Activated naive CD4-positive, alpha-beta T cell treated with anti-CD3 and anti-CD28 coated beads for 36 hours (primary cell): ENCODE measurements at regions not wholly inside any gene's neighbourhood (a gene's known extent, or its start where the extent isn't known, plus 50 kb on each side); places are given as distances from the start of the nearest gene placed in this dataset.
"Not testable (repeated sequence)": the region's sequence is repeated elsewhere in the genome, so short reads cannot be mapped to it uniquely, and the experiment has no call there.

Source experiments
- CTCF ChIA-PET: fragments of 350-600 bp; sonication (Branson Sonifier 250); formaldehyde crosslinking; loops from one replicate; lab custom pipeline; 2021; ENCODE audit warnings: antibody characterized with exemption; lab: Charles Lee
- DNase-seq: peaks from one replicate; pipeline ENCODE4 v3.0.0-alpha.2; 2020
- H3K27ac Mint-ChIP-seq: one replicate; pipeline ENCODE4 v1.8.0; 2021; ENCODE audit warnings: mild to moderate bottlenecking, mixed read lengths
- H3K27me3 Mint-ChIP-seq: one replicate; pipeline ENCODE4 v1.8.0; 2021; ENCODE audit warnings: low read depth, mixed read lengths
- H3K36me3 Mint-ChIP-seq: one replicate; pipeline ENCODE4 v1.8.0; 2021; ENCODE audit warnings: low read depth, mixed read lengths
- H3K4me1 Mint-ChIP-seq: one replicate; pipeline ENCODE4 v1.8.0; 2021; ENCODE audit warnings: low read depth, mixed read lengths
- H3K4me3 Mint-ChIP-seq: one replicate; pipeline ENCODE4 v1.8.0; 2021; ENCODE audit warnings: mild to moderate bottlenecking, moderate library complexity, mixed read lengths
- H3K9me3 Mint-ChIP-seq: one replicate; pipeline ENCODE4 v1.8.0; 2021; ENCODE audit warnings: mixed read lengths
- intact Hi-C: fragments of 100-400 bp; cut with micrococcal nuclease; formaldehyde crosslinking; loops from one replicate; pipeline ENCODE4 v1.15.1; 2023

- Mint-ChIP-seq H3K36me3 (no peaks in the 10 kb centered on the region), H3K9me3 (peaks cover 11% of the 10 kb centered on the region), H3K4me3 (no peak overlapping the region), H3K27me3 (no peaks in the 10 kb centered on the region), H3K4me1 (no peaks in the 10 kb centered on the region), H3K27ac (no peak overlapping the region)
- intact Hi-C loops, result no loop called here
- CTCF ChIA-PET, result no interaction called here
- DNase-seq, result no peak
These were observed 443.9 kb upstream of the ZNF804A start for GRCh38 chr2:184154438-184154837.

GRCh38 chr2:184155791-184156190, 442.5 kb upstream of the ZNF804A start:
- no peak overlapping the region for H3K4me3 Mint-ChIP-seq
- H3K27me3 Mint-ChIP-seq, result no peaks in the 10 kb centered on the region
- intact Hi-C loops, result no loop called here
- no peak overlapping the region for H3K27ac Mint-ChIP-seq
- DNase-seq, result no peak
- H3K9me3 Mint-ChIP-seq, result peaks cover 3% of the 10 kb centered on the region
- H3K36me3 Mint-ChIP-seq, result no peaks in the 10 kb centered on the region
- CTCF ChIA-PET, result no interaction called here
- no peaks in the 10 kb centered on the region for H3K4me1 Mint-ChIP-seq

- H3K9me3 Mint-ChIP-seq, result peaks cover 2% of the 10 kb centered on the region
- CTCF ChIA-PET, result no interaction called here
- no peak overlapping the region for H3K27ac Mint-ChIP-seq
- H3K27me3 Mint-ChIP-seq, result no peaks in the 10 kb centered on the region
- H3K4me3 Mint-ChIP-seq, result no peak overlapping the region
- intact Hi-C loops, result no loop called here
- H3K4me1 Mint-ChIP-seq, result no peaks in the 10 kb centered on the region
- DNase-seq, result no peak
- no peaks in the 10 kb centered on the region for H3K36me3 Mint-ChIP-seq
These were observed 441.2 kb upstream of the ZNF804A start for GRCh38 chr2:184157141-184157540.

- CTCF ChIA-PET, result no interaction called here
- DNase-seq, result no peak
- intact Hi-C loops, result no loop called here
- no peaks in the 10 kb centered on the region for H3K36me3 Mint-ChIP-seq
- no peak overlapping the region for H3K27ac Mint-ChIP-seq
- H3K4me1 Mint-ChIP-seq, result no peaks in the 10 kb centered on the region
- H3K27me3 Mint-ChIP-seq, result no peaks in the 10 kb centered on the region
- H3K4me3 Mint-ChIP-seq, result no peak overlapping the region
- peaks cover 2% of the 10 kb centered on the region for H3K9me3 Mint-ChIP-seq
These were observed 435.9 kb upstream of the ZNF804A start for GRCh38 chr2:184162426-184162825.

GRCh38 chr2:184168823-184169222, 429.5 kb upstream of the ZNF804A start:
- CTCF ChIA-PET, intact Hi-C loops, H3K27ac Mint-ChIP-seq, H3K27me3 Mint-ChIP-seq, H3K9me3 Mint-ChIP-seq, H3K4me1 Mint-ChIP-seq, H3K36me3 Mint-ChIP-seq, DNase-seq, H3K4me3 Mint-ChIP-seq: not testable (repeated sequence)

GRCh38 chr2:184169366-184169765, 429.0 kb upstream of the ZNF804A start:
- intact Hi-C loops, result no loop called here
- DNase-seq, result no peak
- no peaks in the 10 kb centered on the region for H3K4me1 Mint-ChIP-seq
- no peaks in the 10 kb centered on the region for H3K27me3 Mint-ChIP-seq
- no peaks in the 10 kb centered on the region for H3K36me3 Mint-ChIP-seq
- H3K27ac Mint-ChIP-seq, result no peak overlapping the region
- H3K9me3 Mint-ChIP-seq, result no peaks in the 10 kb centered on the region
- H3K4me3 Mint-ChIP-seq, result no peak overlapping the region
- CTCF ChIA-PET, result no interaction called here

- H3K4me3 Mint-ChIP-seq, result no peak overlapping the region
- intact Hi-C loops, result no loop called here
- H3K36me3 Mint-ChIP-seq, result no peaks in the 10 kb centered on the region
- no peak overlapping the region for H3K27ac Mint-ChIP-seq
- CTCF ChIA-PET, result no interaction called here
- DNase-seq, result no peak
- H3K9me3 Mint-ChIP-seq, result no peaks in the 10 kb centered on the region
- no peaks in the 10 kb centered on the region for H3K27me3 Mint-ChIP-seq
- H3K4me1 Mint-ChIP-seq, result no peaks in the 10 kb centered on the region
These were observed 423.7 kb upstream of the ZNF804A start for GRCh38 chr2:184174493-184175104.

- no peaks in the 10 kb centered on the region for H3K4me1 Mint-ChIP-seq
- CTCF ChIA-PET, result no interaction called here
- DNase-seq, result no peak
- no peak overlapping the region for H3K4me3 Mint-ChIP-seq
- no peaks in the 10 kb centered on the region for H3K36me3 Mint-ChIP-seq
- no peak overlapping the region for H3K27ac Mint-ChIP-seq
- intact Hi-C loops, result no loop called here
- peaks cover under 1% of the 10 kb centered on the region for H3K9me3 Mint-ChIP-seq
- H3K27me3 Mint-ChIP-seq, result no peaks in the 10 kb centered on the region
These were observed 420.1 kb upstream of the ZNF804A start for GRCh38 chr2:184178229-184178628.

- H3K4me3 Mint-ChIP-seq, result no peak overlapping the region
- no peaks in the 10 kb centered on the region for H3K27me3 Mint-ChIP-seq
- DNase-seq, result no peak
- peaks cover 5% of the 10 kb centered on the region for H3K9me3 Mint-ChIP-seq
- CTCF ChIA-PET, result no interaction called here
- H3K4me1 Mint-ChIP-seq, result no peaks in the 10 kb centered on the region
- H3K36me3 Mint-ChIP-seq, result no peaks in the 10 kb centered on the region
- H3K27ac Mint-ChIP-seq, result no peak overlapping the region
- intact Hi-C loops, result no loop called here
These were observed 411.9 kb upstream of the ZNF804A start for GRCh38 chr2:184186436-184186835.

GRCh38 chr2:184187421-184187971, 410.8 kb upstream of the ZNF804A start:
- no peaks in the 10 kb centered on the region for H3K4me1 Mint-ChIP-seq

GRCh38 chr2:184190725-184191124, 407.6 kb upstream of the ZNF804A start:
- no peak for DNase-seq
- Mint-ChIP-seq H3K27ac (no peak overlapping the region), H3K36me3 (no peaks in the 10 kb centered on the region), H3K9me3 (peaks cover 3% of the 10 kb centered on the region), H3K4me3 (no peak overlapping the region), H3K4me1 (no peaks in the 10 kb centered on the region), H3K27me3 (no peaks in the 10 kb centered on the region)
- CTCF ChIA-PET, result no interaction called here
- intact Hi-C loops, result no loop called here

More at GRCh38 chr2:184187421-184187971, 410.8 kb upstream of the ZNF804A start:
- H3K27me3 Mint-ChIP-seq, result no peaks in the 10 kb centered on the region
- CTCF ChIA-PET, result no interaction called here
- H3K27ac Mint-ChIP-seq, result no peak overlapping the region
- intact Hi-C loops, result no loop called here
- DNase-seq, result no peak
- no peak overlapping the region for H3K4me3 Mint-ChIP-seq
- H3K36me3 Mint-ChIP-seq, result no peaks in the 10 kb centered on the region
- peaks cover 5% of the 10 kb centered on the region for H3K9me3 Mint-ChIP-seq

GRCh38 chr2:184192649-184193048, 405.7 kb upstream of the ZNF804A start:
- Mint-ChIP-seq H3K9me3 (no peaks in the 10 kb centered on the region), H3K27me3 (no peaks in the 10 kb centered on the region), H3K4me3 (no peak overlapping the region), H3K4me1 (no peaks in the 10 kb centered on the region), H3K27ac (no peak overlapping the region), H3K36me3 (no peaks in the 10 kb centered on the region)
- intact Hi-C loops, result no loop called here
- CTCF ChIA-PET, result no interaction called here
- no peak for DNase-seq

GRCh38 chr2:184197413-184197812, 400.9 kb upstream of the ZNF804A start:
- no peaks in the 10 kb centered on the region for H3K4me1 Mint-ChIP-seq
- no peaks in the 10 kb centered on the region for H3K36me3 Mint-ChIP-seq
- H3K27ac Mint-ChIP-seq, result no peak overlapping the region
- H3K27me3 Mint-ChIP-seq, result no peaks in the 10 kb centered on the region
- no peak overlapping the region for H3K4me3 Mint-ChIP-seq
- CTCF ChIA-PET, result interaction anchor here (0.6 kb wide), 1 partner anchor 129 kb away, joined by 6 read pairs; no protein-coding TSS in a partner anchor
- intact Hi-C loops, result no loop called here
- no peaks in the 10 kb centered on the region for H3K9me3 Mint-ChIP-seq
- no peak for DNase-seq
